SU-DHL-6 (cell line): ENCODE measurements at regions not wholly inside any gene's neighbourhood (a gene's known extent, or its start where the extent isn't known, plus 50 kb on each side); places are given as distances from the start of the nearest gene placed in this dataset.

Source experiments
- H2AFZ ChIP-seq: fragments of 200-600 bp; sonication (generic); 2 replicates; pipeline ENCODE4 v1.6.1; 2014; ENCODE audit warnings: low read depth, mild to moderate bottlenecking, moderate library complexity, mixed read lengths, antibody characterized with exemption, low read length; ENCODE audit not compliant: severe bottlenecking
- H3F3A ChIP-seq: fragments of 200-600 bp; shearing (Covaris generic); 2 replicates; pipeline ENCODE4 v1.6.0; 2016; ENCODE audit warnings: antibody characterized with exemption, mild to moderate bottlenecking; ENCODE audit not compliant: insufficient read depth
- H3K27ac ChIP-seq: fragments of 200-600 bp; sonication (generic); 2 replicates; pipeline ENCODE4 v1.5.1; 2016; ENCODE audit warnings: low read depth, mild to moderate bottlenecking, low read length, moderate library complexity, mixed read lengths
- H3K27me3 ChIP-seq: fragments of 200-600 bp; sonication (generic), shearing (Covaris generic); 2 replicates; pipeline ENCODE4 v1.6.0; 2014; ENCODE audit warnings: mild to moderate bottlenecking, low read length
- H3K36me3 ChIP-seq: fragments of 200-600 bp; sonication (generic); 2 replicates; pipeline ENCODE4 v1.6.1; 2014; ENCODE audit warnings: mild to moderate bottlenecking, low read length, mixed read lengths
- H3K4me2 ChIP-seq: fragments of 300-600, 200-600 bp; shearing (Covaris generic), sonication (generic); 2 replicates; pipeline ENCODE4 v1.6.0; 2014; ENCODE audit warnings: low read length, low read depth, mild to moderate bottlenecking; ENCODE audit not compliant: poor library complexity, severe bottlenecking
- H3K4me3 ChIP-seq: fragments of 200-600 bp; sonication (generic); 2 replicates; pipeline ENCODE4 v1.5.1; 2014; ENCODE audit warnings: antibody characterized with exemption, low read length, mild to moderate bottlenecking, mixed read lengths; ENCODE audit not compliant: insufficient read depth, poor library complexity, severe bottlenecking
- H3K79me2 ChIP-seq: fragments of 200-600 bp; sonication (generic); 2 replicates; pipeline ENCODE4 v1.6.1; 2014; ENCODE audit warnings: mild to moderate bottlenecking, low read length, moderate library complexity; ENCODE audit not compliant: insufficient read depth
- H3K9ac ChIP-seq: fragments of 200-600 bp; sonication (generic); 2 replicates; pipeline ENCODE4 v1.7.0; 2014; ENCODE audit warnings: mild to moderate bottlenecking, low read length
- H3K9me2 ChIP-seq: fragments of 200-600 bp; sonication (generic); replicated peaks from 2 replicates; pipeline ENCODE4 v1.6.1; 2014; ENCODE audit warnings: low read length; ENCODE audit not compliant: insufficient read depth
- H3K9me3 ChIP-seq: fragments of 200-600 bp; sonication (generic); 2 replicates; pipeline ENCODE4 v1.6.1; 2014; ENCODE audit warnings: low read length, mixed read lengths; ENCODE audit not compliant: insufficient read depth
- H4K20me1 ChIP-seq: fragments of 200-600 bp; sonication (generic); 2 replicates; pipeline ENCODE4 v1.6.1; 2014; ENCODE audit warnings: low read depth, mild to moderate bottlenecking, antibody characterized with exemption, low read length, moderate library complexity, mixed read lengths
- CTCF ChIP-seq: fragments of 200-600 bp; sonication (generic); IDR thresholded peaks from one replicate; pipeline ENCODE4 v1.5.1; 2017; ENCODE audit warnings: antibody characterized with exemption, mild to moderate bottlenecking, low read length, moderate library complexity; ENCODE audit not compliant: insufficient read depth, poor library complexity, severe bottlenecking
- EZH2phosphoT487 ChIP-seq: fragments of 200-600 bp; sonication (generic), shearing (Covaris generic); conservative IDR thresholded peaks from 2 replicates; pipeline ENCODE4 v1.6.1; 2018; ENCODE audit warnings: mild to moderate bottlenecking, antibody characterized with exemption, low read length, moderate library complexity, mixed read lengths

- H2AFZ ChIP-seq: no peak overlapping the region
- H3F3A ChIP-seq: no peaks in the 10 kb centered on the region
- no peak overlapping the region for H3K4me2 ChIP-seq
- H3K9me2 ChIP-seq: no peaks in the 10 kb centered on the region
- H4K20me1 ChIP-seq: no peaks in the 10 kb centered on the region
- no peaks in the 10 kb centered on the region for H3K9me3 ChIP-seq
- H3K27ac ChIP-seq: no peak overlapping the region
- H3K79me2 ChIP-seq: no peaks in the 10 kb centered on the region
- no peaks in the 10 kb centered on the region for H3K36me3 ChIP-seq
- no peak for TF ChIP-seq EZH2phosphoT487
- TF ChIP-seq CTCF: no peak
- H3K4me3 ChIP-seq: no peak overlapping the region
- H3K9ac ChIP-seq: no peak overlapping the region
- H3K27me3 ChIP-seq: no peaks in the 10 kb centered on the region
Observed at GRCh38 chr15:93152360-93152759, 63.3 kb upstream of the RGMA start.

GRCh38 chr15:93150910-93151881, 62.2 kb upstream of the RGMA start:
- no peak overlapping the region for H3K4me3 ChIP-seq
- no peak overlapping the region for H2AFZ ChIP-seq
- no peaks in the 10 kb centered on the region for H3K36me3 ChIP-seq
- TF ChIP-seq CTCF (no peak), EZH2phosphoT487 (no peak)
- no peaks in the 10 kb centered on the region for H3K9me2 ChIP-seq
- H4K20me1 ChIP-seq: no peaks in the 10 kb centered on the region
- no peaks in the 10 kb centered on the region for H3F3A ChIP-seq
- no peak overlapping the region for H3K4me2 ChIP-seq
- H3K9me3 ChIP-seq: no peaks in the 10 kb centered on the region
- no peak overlapping the region for H3K27ac ChIP-seq
- no peak overlapping the region for H3K9ac ChIP-seq
- no peaks in the 10 kb centered on the region for H3K27me3 ChIP-seq
- H3K79me2 ChIP-seq: no peaks in the 10 kb centered on the region

GRCh38 chr15:93146601-93147000, 57.6 kb upstream of the RGMA start:
- no peak overlapping the region for H3K27ac ChIP-seq

More at GRCh38 chr15:93146601-93147000, 57.6 kb upstream of the RGMA start:
- TF ChIP-seq CTCF (no peak), EZH2phosphoT487 (no peak)
- Histone ChIP-seq H3K27me3 (no peaks in the 10 kb centered on the region), H3K36me3 (no peaks in the 10 kb centered on the region), H3K9me2 (no peaks in the 10 kb centered on the region), H4K20me1 (no peaks in the 10 kb centered on the region), H3K9ac (no peak overlapping the region), H3F3A (no peaks in the 10 kb centered on the region), H2AFZ (no peak overlapping the region), H3K79me2 (no peaks in the 10 kb centered on the region), H3K4me3 (no peak overlapping the region), H3K9me3 (no peaks in the 10 kb centered on the region), H3K4me2 (no peak overlapping the region)
